ENCODE measurements at regions not wholly inside any gene's neighbourhood (a gene's known extent, or its start where the extent isn't known, plus 50 kb on each side); places are given as distances from the start of the nearest gene placed in this dataset.

GRCh38 chr6:65799389-65799788 lies 92.4 kb upstream of the EYS start:
- no peak for TF ChIP-seq CTCF (IDR thresholded peaks at IDR 0.05; ENCODE audit: extremely low read depth, missing control alignments)
- no peak for DNase-seq (ENCODE audit: low spot score)

- TF ChIP-seq CTCF (IDR thresholded peaks at IDR 0.05; ENCODE audit: extremely low read depth, missing control alignments) = no peak
- DNase-seq (ENCODE audit: low spot score) = no peak
These were observed 91.4 kb upstream of the EYS start for GRCh38 chr6:65798280-65799014.

GRCh38 chr6:65790666-65791065 lies 83.6 kb upstream of the EYS start:
- no peak for TF ChIP-seq CTCF (IDR thresholded peaks at IDR 0.05; ENCODE audit: extremely low read depth, missing control alignments)

GRCh38 chr6:65787787-65788186 lies 80.8 kb upstream of the EYS start:
- DNase-seq (ENCODE audit: low spot score) = no peak
- no peak for TF ChIP-seq CTCF (IDR thresholded peaks at IDR 0.05; ENCODE audit: extremely low read depth, missing control alignments)

More at GRCh38 chr6:65790666-65791065, 83.6 kb upstream of the EYS start:
- no peak for DNase-seq (ENCODE audit: low spot score)

- no peak for DNase-seq (ENCODE audit: low spot score)
- no peak for TF ChIP-seq CTCF (IDR thresholded peaks at IDR 0.05; ENCODE audit: extremely low read depth, missing control alignments)
These were observed 79.8 kb upstream of the EYS start for GRCh38 chr6:65786815-65787214.

GRCh38 chr6:65780691-65781090 lies 73.7 kb upstream of the EYS start:
- TF ChIP-seq CTCF (IDR thresholded peaks at IDR 0.05; ENCODE audit: extremely low read depth, missing control alignments) = no peak
- DNase-seq (ENCODE audit: low spot score) = no peak

- TF ChIP-seq CTCF (IDR thresholded peaks at IDR 0.05; ENCODE audit: extremely low read depth, missing control alignments) = no peak
- DNase-seq (ENCODE audit: low spot score) = no peak
These were observed 69.3 kb upstream of the EYS start for GRCh38 chr6:65776332-65776731.

All from GM20000 (cell line).